ENCODE measurements at regions not wholly inside any gene's neighbourhood (a gene's known extent, or its start where the extent isn't known, plus 50 kb on each side); places are given as distances from the start of the nearest gene placed in this dataset.

GRCh38 chr1:67979532-67979931 is 70.9 kb downstream of the DIRAS3 start:
- TF ChIP-seq TCF7L2 (IDR thresholded peaks at IDR 0.05; ENCODE audit: borderline replicate concordance, extremely low read depth, insufficient read depth, insufficient read length) (no peak), EZH2 (IDR thresholded peaks at IDR 0.05) (no peak), ATF3 (IDR thresholded peaks at IDR 0.05) (no peak), CEBPB (IDR thresholded peaks at IDR 0.05; ENCODE audit: low read depth) (no peak), ZNF274 (IDR thresholded peaks at IDR 0.05; ENCODE audit: low read depth, low read length) (no peak), ELF1 (IDR thresholded peaks at IDR 0.05; ENCODE audit: borderline replicate concordance, low read depth) (no peak), JUND (IDR thresholded peaks at IDR 0.05) (no peak), REST (IDR thresholded peaks at IDR 0.05; ENCODE audit: low read depth) (no peak), FOSL1 (IDR thresholded peaks at IDR 0.05; ENCODE audit: low read depth) (no peak), SIN3A (IDR thresholded peaks at IDR 0.05; ENCODE audit: low read depth) (no peak), SP1 (IDR thresholded peaks at IDR 0.05; ENCODE audit: low read depth) (no peak), ZBTB33 (IDR thresholded peaks at IDR 0.05; ENCODE audit: extremely low read depth, insufficient replicate concordance, low read length) (no peak), MAX (IDR thresholded peaks at IDR 0.05) (no peak), POLR2AphosphoS5 (IDR thresholded peaks at IDR 0.05; ENCODE audit: low read depth, low read length) (no peak), EZH2phosphoT487 (IDR thresholded peaks at IDR 0.05; ENCODE audit: borderline replicate concordance) (no peak), ZFX (IDR thresholded peaks at IDR 0.05) (no peak), YY1 (IDR thresholded peaks at IDR 0.05; ENCODE audit: extremely low read depth, insufficient replicate concordance, low read depth, low read length) (no peak), SRF (IDR thresholded peaks at IDR 0.05; ENCODE audit: low read depth) (no peak)
- ChIA-PET CTCF (no interaction called here), RAD21 (ENCODE audit: low non-redundant PET in 1 of 2, low total read pairs in 2 of 2, uncharacterized antibody in 2 of 2, unreplicated experiment in 2 of 2) (no interaction called here), POLR2A (no interaction called here)
- no peaks in the 10 kb centered on the region for H3K27me3 ChIP-seq (ENCODE audit: insufficient read depth, low read length)
- peak overlapping the region; percentile 44 for H3K4me2 ChIP-seq (ENCODE audit: low read length)
- intact Hi-C loops (cut with micrococcal nuclease), result no loop called here
- H3K79me2 ChIP-seq (ENCODE audit: insufficient read depth, low read length), result no peaks in the 10 kb centered on the region
- no peak overlapping the region for H2AFZ ChIP-seq (ENCODE audit: low read depth, low read length, poor library complexity, severe bottlenecking)
- peaks cover 10 to 21% of the 10 kb centered on the region in 2 experiments for H3K4me1 ChIP-seq (ENCODE audit: control insufficient read depth in 1 of 2, insufficient read depth in 2 of 2, low read length in 2 of 2)
- H3K9me2 ChIP-seq (ENCODE audit: insufficient read depth), result no peaks in the 10 kb centered on the region
- BruUV-seq (replicated peaks), result no TSS peak
- no peak overlapping the region for H3K4me3 ChIP-seq (replicated peaks in 1 of 2; ENCODE audit: low read depth in 1 of 2, low read length in 2 of 2)
- no peaks in the 10 kb centered on the region for H3K9me3 ChIP-seq (ENCODE audit: control insufficient read depth in 1 of 2, insufficient read depth in 1 of 2, low read depth in 1 of 2, low read length in 2 of 2)
- 0 out of 2 replicates have a peak overlapping the region, but pooled peaks have one; percentile 2 for H3K9ac ChIP-seq (ENCODE audit: low read length)
- H3K36me3 ChIP-seq (ENCODE audit: control insufficient read depth in 1 of 2, insufficient read depth in 2 of 2, low read length in 2 of 2), result no peaks in the 10 kb centered on the region
- ATAC-seq (peak; percentile 31; the same call in 1 of the 2 replicates), DNase-seq (ENCODE audit: low read depth, low spot score) (no peak)
- H4K20me1 ChIP-seq (ENCODE audit: insufficient read depth), result no peaks in the 10 kb centered on the region
- H3K27ac ChIP-seq (ENCODE audit: low read depth, low read length), result no peak overlapping the region
